Activated naive CD4-positive, alpha-beta T cell treated with anti-CD3 and anti-CD28 coated beads for 36 hours (primary cell): ENCODE measurements at regions not wholly inside any gene's neighbourhood (a gene's known extent, or its start where the extent isn't known, plus 50 kb on each side); places are given as distances from the start of the nearest gene placed in this dataset.

Source experiments
- CTCF ChIA-PET: fragments of 350-600 bp; sonication (Branson Sonifier 250); formaldehyde crosslinking; loops from one replicate; lab custom pipeline; 2021; ENCODE audit warnings: antibody characterized with exemption; lab: Charles Lee
- DNase-seq: peaks from one replicate; pipeline ENCODE4 v3.0.0-alpha.2; 2020
- H3K27ac Mint-ChIP-seq: one replicate; pipeline ENCODE4 v1.8.0; 2021; ENCODE audit warnings: mild to moderate bottlenecking, mixed read lengths
- H3K27me3 Mint-ChIP-seq: one replicate; pipeline ENCODE4 v1.8.0; 2021; ENCODE audit warnings: low read depth, mixed read lengths
- H3K36me3 Mint-ChIP-seq: one replicate; pipeline ENCODE4 v1.8.0; 2021; ENCODE audit warnings: low read depth, mixed read lengths
- H3K4me1 Mint-ChIP-seq: one replicate; pipeline ENCODE4 v1.8.0; 2021; ENCODE audit warnings: low read depth, mixed read lengths
- H3K4me3 Mint-ChIP-seq: one replicate; pipeline ENCODE4 v1.8.0; 2021; ENCODE audit warnings: mild to moderate bottlenecking, moderate library complexity, mixed read lengths
- H3K9me3 Mint-ChIP-seq: one replicate; pipeline ENCODE4 v1.8.0; 2021; ENCODE audit warnings: mixed read lengths
- intact Hi-C: fragments of 100-400 bp; cut with micrococcal nuclease; formaldehyde crosslinking; loops from one replicate; pipeline ENCODE4 v1.15.1; 2023

DNA sequence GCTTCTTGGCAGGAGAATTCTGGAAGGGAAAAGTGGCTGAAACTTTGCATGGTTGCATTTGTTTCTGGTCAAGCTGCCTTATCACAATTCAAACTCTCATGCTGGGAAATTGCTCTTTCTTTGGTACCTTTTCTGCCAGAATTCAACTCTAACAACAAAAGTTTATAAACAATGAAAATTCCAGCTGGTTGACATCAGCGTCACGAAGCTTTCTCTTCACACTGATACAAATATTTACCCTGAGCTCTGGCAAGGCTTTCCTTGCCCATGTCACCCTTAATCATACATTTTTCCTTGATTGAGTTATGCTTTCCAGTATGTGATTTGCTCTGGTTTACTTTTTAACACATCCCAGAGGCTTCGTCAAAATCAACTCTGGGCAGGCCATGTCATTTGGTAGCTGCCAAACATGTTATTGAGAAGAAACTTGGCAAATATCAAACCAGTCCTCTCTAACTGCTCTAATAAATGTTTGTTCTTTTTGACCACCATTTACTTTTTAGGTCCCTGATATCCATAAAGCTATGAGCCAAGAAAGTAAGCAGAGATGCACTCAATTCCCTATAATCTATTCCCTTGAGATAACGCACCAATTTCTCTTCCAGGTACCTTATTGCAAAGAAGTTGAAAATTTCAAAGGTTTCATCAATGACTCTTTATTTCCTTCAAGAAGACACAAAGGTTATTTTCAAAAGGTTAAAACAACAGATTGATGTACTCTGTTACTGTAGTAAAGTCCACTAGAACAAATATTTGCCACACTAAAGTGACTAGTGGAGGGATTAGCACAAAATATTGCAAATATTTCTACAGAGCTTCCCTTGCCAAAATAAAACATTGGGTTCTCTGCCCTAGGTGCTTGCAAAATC, 1241.1 kb upstream of the ZEB2 start:
- no peaks in the 10 kb centered on the region for H3K9me3 Mint-ChIP-seq
- H3K27me3 Mint-ChIP-seq, result no peaks in the 10 kb centered on the region
- no peak overlapping the region for H3K4me3 Mint-ChIP-seq
- intact Hi-C loops, result no loop called here
- H3K36me3 Mint-ChIP-seq, result no peaks in the 10 kb centered on the region
- no peak overlapping the region for H3K27ac Mint-ChIP-seq
- DNase-seq, result no peak
- CTCF ChIA-PET, result no interaction called here
- no peaks in the 10 kb centered on the region for H3K4me1 Mint-ChIP-seq

DNA sequence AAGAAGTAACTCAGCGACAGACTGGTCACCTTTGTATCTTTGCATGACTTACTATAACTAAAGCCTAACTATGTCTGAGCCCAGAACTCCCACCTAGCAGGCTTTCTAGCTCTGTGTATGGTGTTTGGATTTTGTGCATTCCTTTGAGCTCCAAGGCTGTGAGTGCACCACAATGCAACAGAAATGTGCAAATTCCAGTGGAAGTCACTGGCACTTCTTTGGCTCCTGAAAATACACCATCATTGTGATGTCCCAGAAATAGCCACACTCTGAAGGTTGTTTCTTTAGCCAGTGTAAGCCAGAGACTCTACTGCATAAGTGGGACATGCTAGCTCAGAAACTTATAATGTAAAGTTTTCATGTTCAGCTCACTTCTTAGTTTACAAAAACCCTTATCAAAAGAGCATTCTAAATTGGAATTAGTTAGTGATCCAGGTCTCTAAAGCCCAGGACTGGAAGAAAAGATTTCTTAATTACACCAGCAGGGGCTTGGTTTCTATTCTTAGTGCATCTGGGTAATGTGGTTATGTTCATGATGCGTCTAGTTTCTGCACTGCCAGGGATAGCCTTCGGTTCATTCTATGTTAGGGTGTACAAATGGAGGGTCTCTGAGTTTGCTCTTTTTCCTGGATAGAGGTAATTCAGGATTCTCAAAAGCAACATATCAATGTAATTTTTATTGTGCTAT, 1239.5 kb upstream of the ZEB2 start:
- Mint-ChIP-seq H3K9me3 (no peaks in the 10 kb centered on the region), H3K4me1 (no peaks in the 10 kb centered on the region), H3K27ac (no peak overlapping the region), H3K36me3 (no peaks in the 10 kb centered on the region), H3K27me3 (no peaks in the 10 kb centered on the region), H3K4me3 (no peak overlapping the region)
- intact Hi-C loops, result no loop called here
- CTCF ChIA-PET, result no interaction called here
- DNase-seq, result no peak

DNA sequence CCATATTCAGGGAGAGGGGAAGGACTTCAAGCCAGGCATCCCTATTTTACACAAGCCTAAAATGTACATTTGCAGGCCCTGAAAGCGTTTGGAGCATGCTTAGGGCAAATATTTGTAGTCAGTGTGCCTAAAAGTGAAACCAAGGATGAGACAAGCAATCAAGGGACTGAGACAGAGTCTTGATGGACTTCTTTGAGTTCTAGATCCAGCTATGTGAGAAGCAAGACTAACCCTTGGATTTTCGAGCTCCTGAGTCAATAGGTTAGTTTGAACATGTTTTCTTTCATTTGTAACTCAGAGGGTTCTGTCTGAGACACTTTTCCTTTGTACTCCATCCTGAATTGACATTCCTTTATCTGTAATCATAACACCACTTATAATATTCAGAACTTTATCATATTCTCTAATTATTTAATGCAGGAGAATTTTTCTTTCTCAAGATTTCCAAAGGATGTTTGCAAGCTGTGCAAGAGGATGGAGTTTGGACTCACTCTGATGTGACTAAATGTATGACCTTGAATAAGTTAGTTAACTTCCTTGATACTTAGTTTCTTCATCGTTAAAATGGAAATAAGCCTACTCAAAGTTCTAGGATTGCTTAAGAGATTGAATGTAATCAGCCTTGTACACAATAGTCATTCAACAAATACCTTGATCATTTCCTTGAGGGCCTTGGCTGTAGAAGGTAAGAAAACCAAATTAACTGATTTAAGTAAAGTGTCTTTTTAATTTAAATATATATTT, 1237.8 kb upstream of the ZEB2 start:
- CTCF ChIA-PET, result no interaction called here
- no peak for DNase-seq
- intact Hi-C loops, result no loop called here
- H3K27me3 Mint-ChIP-seq, result peaks cover 2% of the 10 kb centered on the region
- no peak overlapping the region for H3K4me3 Mint-ChIP-seq
- H3K27ac Mint-ChIP-seq, result no peak overlapping the region
- H3K9me3 Mint-ChIP-seq, result no peaks in the 10 kb centered on the region
- no peaks in the 10 kb centered on the region for H3K36me3 Mint-ChIP-seq
- no peaks in the 10 kb centered on the region for H3K4me1 Mint-ChIP-seq

DNA sequence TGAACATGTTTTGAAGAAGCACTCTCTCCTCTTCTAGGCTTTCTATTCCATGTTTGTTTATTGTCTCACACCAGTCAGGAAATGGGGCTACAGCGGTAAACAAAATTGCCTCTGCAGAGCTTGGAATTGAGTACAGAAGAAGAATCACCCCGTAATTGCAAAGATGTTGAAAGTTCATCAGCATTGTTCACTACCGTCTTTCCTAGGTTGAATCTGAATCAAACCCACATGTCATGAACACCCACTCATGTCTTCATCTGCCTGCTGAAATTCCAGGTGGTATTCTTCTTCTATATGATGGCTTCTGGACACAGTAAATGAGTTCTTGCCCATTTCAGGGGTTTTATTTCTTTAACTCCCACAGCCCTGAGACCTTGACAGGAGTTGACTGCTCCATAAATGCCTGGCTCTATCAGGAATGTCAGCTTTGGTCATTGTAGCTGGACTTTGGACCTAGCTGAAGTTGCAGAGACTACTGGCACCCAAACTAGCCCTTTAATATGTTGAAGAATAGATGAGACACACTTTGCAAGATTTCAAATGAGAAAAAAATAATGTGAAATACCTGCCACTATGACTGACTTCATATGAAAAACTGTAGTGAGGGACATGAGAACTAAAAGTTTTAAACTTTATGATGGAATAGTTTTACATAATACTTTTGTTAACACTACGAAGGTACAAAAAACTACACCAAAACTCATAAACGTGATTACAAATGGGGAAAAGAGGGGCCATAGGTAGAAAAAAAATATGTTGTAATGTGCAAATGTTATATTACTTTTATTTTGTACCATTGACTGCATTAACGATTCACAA, 1235.3 kb upstream of the ZEB2 start:
- intact Hi-C loops, result no loop called here
- CTCF ChIA-PET, result no interaction called here
- no peak overlapping the region for H3K27ac Mint-ChIP-seq
- H3K9me3 Mint-ChIP-seq, result no peaks in the 10 kb centered on the region
- peaks cover 2% of the 10 kb centered on the region for H3K27me3 Mint-ChIP-seq
- no peaks in the 10 kb centered on the region for H3K4me1 Mint-ChIP-seq
- no peak for DNase-seq
- no peak overlapping the region for H3K4me3 Mint-ChIP-seq
- no peaks in the 10 kb centered on the region for H3K36me3 Mint-ChIP-seq

DNA sequence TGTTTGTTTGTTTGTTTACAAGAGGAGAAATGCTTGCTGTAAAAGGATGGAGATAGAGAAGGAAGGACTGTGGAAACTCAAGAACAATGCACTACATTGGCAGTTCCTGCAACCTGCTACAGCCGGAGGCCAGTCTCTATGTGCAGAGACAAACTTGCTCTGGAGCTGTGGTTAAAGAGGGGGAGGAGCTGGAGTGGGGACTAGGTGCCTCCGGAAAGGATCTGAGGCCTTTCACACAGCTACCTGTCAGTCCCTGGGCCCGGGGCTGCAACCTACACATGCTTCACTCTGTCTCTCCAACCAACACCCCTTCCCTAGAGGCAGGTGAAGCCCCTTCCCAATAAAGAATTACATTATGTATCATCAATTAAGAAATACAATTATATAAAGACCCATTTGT, 1234.0 kb upstream of the ZEB2 start:
- Mint-ChIP-seq H3K36me3 (no peaks in the 10 kb centered on the region), H3K27me3 (peaks cover 2% of the 10 kb centered on the region), H3K27ac (no peak overlapping the region), H3K4me3 (no peak overlapping the region), H3K9me3 (no peaks in the 10 kb centered on the region), H3K4me1 (no peaks in the 10 kb centered on the region)
- CTCF ChIA-PET, result no interaction called here
- intact Hi-C loops, result no loop called here
- no peak for DNase-seq

DNA sequence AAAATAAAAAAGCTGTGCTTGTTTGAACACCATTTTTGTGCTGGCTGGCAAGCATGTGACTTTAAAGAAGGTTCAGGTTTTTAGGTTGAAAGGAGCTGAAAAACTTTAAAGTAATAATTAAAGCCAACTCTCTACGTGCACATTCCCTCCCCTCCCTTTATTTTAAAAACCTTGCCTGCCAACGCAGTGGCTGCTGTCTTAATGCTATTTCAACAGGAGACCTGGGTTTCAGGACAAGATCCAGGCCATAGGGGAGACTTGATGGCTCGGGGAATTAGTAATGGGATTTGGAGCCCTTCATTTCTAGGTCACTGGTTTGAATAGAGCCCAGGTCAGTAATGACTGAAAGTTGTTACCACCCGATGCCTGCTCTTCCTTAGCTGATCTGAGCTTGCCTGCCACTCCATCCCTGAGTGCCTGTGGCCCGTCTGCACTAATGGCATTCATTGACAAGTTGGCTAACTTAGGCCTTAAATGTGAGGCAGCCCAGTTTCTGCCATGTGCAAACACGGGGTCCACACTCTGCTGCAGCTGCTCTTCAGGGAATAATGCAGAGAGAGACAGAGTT, 1233.2 kb upstream of the ZEB2 start:
- H3K9me3 Mint-ChIP-seq, result no peaks in the 10 kb centered on the region
- no peaks in the 10 kb centered on the region for H3K36me3 Mint-ChIP-seq
- intact Hi-C loops, result no loop called here
- H3K4me3 Mint-ChIP-seq, result no peak overlapping the region
- no peak overlapping the region for H3K27ac Mint-ChIP-seq
- no peaks in the 10 kb centered on the region for H3K4me1 Mint-ChIP-seq
- DNase-seq, result no peak
- H3K27me3 Mint-ChIP-seq, result peaks cover 2% of the 10 kb centered on the region
- CTCF ChIA-PET, result no interaction called here

DNA sequence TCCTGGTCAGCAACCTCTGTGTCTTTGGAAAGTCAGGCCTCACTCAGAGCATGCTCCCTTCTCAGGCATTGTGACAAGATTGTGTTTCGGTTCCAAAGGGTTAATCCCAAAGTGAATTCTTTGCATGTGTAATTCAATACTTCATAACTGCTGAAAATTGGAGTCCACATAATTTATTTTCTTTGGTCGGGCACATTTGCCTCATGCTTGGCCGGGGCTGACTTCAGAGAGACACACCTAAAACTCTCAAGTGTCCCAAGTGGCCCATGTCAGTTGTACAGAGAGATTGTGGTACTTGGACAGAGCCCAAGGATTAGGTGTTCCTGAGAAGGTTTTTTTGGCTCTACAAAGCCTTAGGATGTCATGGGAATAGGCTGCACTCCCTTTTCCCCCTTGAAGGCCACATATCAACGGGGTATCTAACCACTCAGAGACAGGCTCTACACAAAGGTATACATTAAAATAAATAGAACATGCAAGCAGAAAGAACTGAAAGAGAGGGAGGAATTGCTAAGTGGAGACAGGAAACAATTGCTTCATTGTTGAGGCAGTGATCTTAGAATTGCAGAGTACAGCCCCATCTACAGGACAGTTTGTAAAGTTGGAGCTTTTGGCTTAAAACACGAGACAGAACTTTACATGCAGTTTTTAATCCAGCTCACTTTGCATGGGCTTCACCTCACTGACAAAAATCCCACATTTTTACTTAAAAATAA, 1232.3 kb upstream of the ZEB2 start:
- intact Hi-C loops, result no loop called here

DNA sequence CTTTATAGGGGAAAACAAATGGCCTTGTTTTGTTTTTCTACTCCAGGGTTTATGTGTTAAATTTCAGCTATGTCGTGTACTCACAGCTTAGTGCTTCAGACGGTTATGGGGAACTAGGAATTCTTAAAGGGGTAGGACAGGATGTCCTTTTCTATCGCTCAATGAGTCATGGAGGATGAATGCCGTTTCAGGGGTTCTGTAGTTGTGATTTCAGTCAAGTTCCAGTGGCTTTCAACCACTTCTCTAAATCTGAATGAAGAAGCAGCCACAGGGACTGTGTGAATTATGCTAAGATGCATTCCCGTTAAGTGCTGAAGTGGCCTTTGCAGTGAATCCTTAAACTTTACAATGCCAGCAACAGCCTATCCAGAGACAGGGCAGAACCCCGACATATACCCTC, 1231.7 kb upstream of the ZEB2 start:
- no peak for DNase-seq
- H3K36me3 Mint-ChIP-seq, result no peaks in the 10 kb centered on the region
- H3K4me3 Mint-ChIP-seq, result no peak overlapping the region
- CTCF ChIA-PET, result interaction anchor here (0.5 kb wide), 1 partner anchor 150 kb away, joined by 3 read pairs; no protein-coding TSS in a partner anchor
- peaks cover 2% of the 10 kb centered on the region for H3K27me3 Mint-ChIP-seq
- no peaks in the 10 kb centered on the region for H3K9me3 Mint-ChIP-seq
- intact Hi-C loops, result no loop called here
- no peaks in the 10 kb centered on the region for H3K4me1 Mint-ChIP-seq
- H3K27ac Mint-ChIP-seq, result no peak overlapping the region

More for the DNA sequence above, 1232.3 kb upstream of the ZEB2 start:
- Mint-ChIP-seq H3K4me1 (no peaks in the 10 kb centered on the region), H3K36me3 (no peaks in the 10 kb centered on the region), H3K27ac (no peak overlapping the region), H3K9me3 (no peaks in the 10 kb centered on the region), H3K27me3 (peaks cover 2% of the 10 kb centered on the region), H3K4me3 (no peak overlapping the region)
- CTCF ChIA-PET, result interaction anchor here (0.5 to 0.6 kb wide), 3 partner anchors 19 to 396 kb away, joined by 3 to 4 read pairs (median 3); no protein-coding TSS in a partner anchor
- DNase-seq, result no peak

DNA sequence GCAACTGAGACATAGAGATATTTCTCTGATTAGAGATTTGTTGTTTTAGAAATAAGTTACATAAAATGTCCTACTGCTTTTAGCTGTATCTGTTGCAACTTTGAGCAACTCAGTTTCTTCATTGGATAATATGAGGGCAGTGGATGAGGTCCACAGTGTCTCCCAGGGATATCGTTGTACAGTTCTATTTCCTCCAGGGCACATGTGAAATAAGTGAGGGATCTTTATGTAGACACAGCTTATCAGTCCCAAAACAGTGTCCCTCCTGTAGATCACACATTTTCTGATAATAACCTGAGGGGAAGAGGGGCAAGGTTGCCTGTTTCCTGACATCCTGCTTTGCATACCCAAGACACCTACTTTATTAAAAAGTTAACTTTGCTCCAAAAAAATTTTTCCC, 1231.2 kb upstream of the ZEB2 start:
- Mint-ChIP-seq H3K27ac (no peak overlapping the region), H3K4me1 (no peaks in the 10 kb centered on the region), H3K9me3 (no peaks in the 10 kb centered on the region), H3K27me3 (peaks cover 2% of the 10 kb centered on the region), H3K4me3 (no peak overlapping the region), H3K36me3 (no peaks in the 10 kb centered on the region)
- DNase-seq, result no peak
- intact Hi-C loops, result no loop called here
- CTCF ChIA-PET, result no interaction called here

DNA sequence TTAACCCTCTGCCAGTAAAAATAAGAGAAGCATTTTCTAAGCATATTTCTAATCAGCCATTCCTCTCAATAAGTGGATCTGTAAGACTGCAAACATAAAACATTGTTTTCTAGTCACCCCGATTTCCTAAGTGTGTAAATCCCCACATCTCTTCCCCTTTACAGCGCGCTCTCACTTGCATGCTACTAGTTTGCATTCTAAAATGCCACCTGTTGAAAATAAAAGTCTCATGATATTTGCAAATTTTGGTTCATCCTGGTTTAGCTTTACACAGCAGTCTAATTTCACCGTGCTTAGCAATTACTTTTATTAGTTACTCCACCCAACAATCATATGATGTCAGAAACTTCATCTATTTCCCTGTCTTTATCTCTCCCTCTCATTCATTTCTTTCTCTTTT, 1230.7 kb upstream of the ZEB2 start:
- H3K36me3 Mint-ChIP-seq, result no peaks in the 10 kb centered on the region
- intact Hi-C loops, result no loop called here
- H3K27ac Mint-ChIP-seq, result no peak overlapping the region
- H3K27me3 Mint-ChIP-seq, result peaks cover 2% of the 10 kb centered on the region
- H3K4me3 Mint-ChIP-seq, result no peak overlapping the region
- CTCF ChIA-PET, result no interaction called here
- no peak for DNase-seq
- no peaks in the 10 kb centered on the region for H3K9me3 Mint-ChIP-seq
- no peaks in the 10 kb centered on the region for H3K4me1 Mint-ChIP-seq

DNA sequence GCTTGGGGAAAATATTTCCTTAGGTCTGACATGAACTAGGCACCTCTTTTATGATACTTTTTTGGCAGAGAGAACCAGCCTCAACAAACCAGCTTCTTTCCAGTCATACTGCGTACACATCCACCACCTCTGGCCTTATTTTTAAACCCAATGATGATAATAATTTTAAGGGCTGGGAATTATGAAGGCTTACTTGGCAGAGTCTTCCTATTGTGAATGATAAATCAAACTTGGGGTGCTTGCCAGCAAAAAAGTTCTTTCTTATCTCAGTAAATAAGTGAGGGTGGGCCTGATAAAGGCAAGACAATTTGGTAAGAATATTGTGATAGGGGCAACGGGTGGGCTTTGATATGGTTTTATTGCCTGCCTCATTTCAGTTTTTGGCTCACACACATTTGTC, 1230.2 kb upstream of the ZEB2 start:
- CTCF ChIA-PET, result no interaction called here
- peaks cover under 1% of the 10 kb centered on the region for H3K4me1 Mint-ChIP-seq
- intact Hi-C loops, result no loop called here

More for the DNA sequence above, 1230.2 kb upstream of the ZEB2 start:
- Mint-ChIP-seq H3K27me3 (peaks cover 2% of the 10 kb centered on the region), H3K27ac (no peak overlapping the region), H3K4me3 (no peak overlapping the region), H3K36me3 (no peaks in the 10 kb centered on the region), H3K9me3 (no peaks in the 10 kb centered on the region)
- no peak for DNase-seq
